Right atrium auricular region (tissue), 2 donors: ENCODE measurements at regions not wholly inside any gene's neighbourhood (a gene's known extent, or its start where the extent isn't known, plus 50 kb on each side); places are given as distances from the start of the nearest gene placed in this dataset.

Experiments
- DNase-seq: peaks from one replicate; pipeline ENCODE4 v3.0.0-alpha.2; 2019; ENCODE audit warnings: low spot score
- H3K27ac ChIP-seq, 2 donors: fragments of 200-600 bp; sonication (generic); 1 replicate in 1 of 2; 2 replicates in 1 of 2; pipeline ENCODE4 v1.5.1; 2016 to 2019
- H3K27me3 ChIP-seq, 2 donors: fragments of 200-600 bp; sonication (generic); one replicate each; pipeline versions ENCODE4 v1.5.1 to v1.6.0; 2017 to 2019
- H3K36me3 ChIP-seq: fragments of 200-600 bp; sonication (generic); one replicate; pipeline ENCODE4 v1.5.1; 2016
- H3K4me1 ChIP-seq, 2 donors: fragments of 200-600 bp; sonication (generic); one replicate each; pipeline versions ENCODE4 v1.5.1 to v1.6.0; 2017 to 2019
- H3K4me3 ChIP-seq, 2 donors: fragments of 200-600 bp; sonication (generic); 1 replicate in 1 of 2; 2 replicates in 1 of 2; pipeline ENCODE4 v1.5.1; 2017 to 2019; ENCODE audit warnings: mild to moderate bottlenecking in 1 of 2, moderate library complexity in 1 of 2
- H3K9me3 ChIP-seq, 2 donors: fragments of 200-600 bp; sonication (generic); one replicate each; pipeline ENCODE4 v1.5.1; 2019
- TF ChIP-seq, protein P1 (sequence below), 2 donors: fragments of 200-600 bp; sonication (generic); IDR thresholded peaks; one replicate each; pipeline ENCODE4 v1.5.1; 2019; ENCODE audit warnings: antibody characterized with exemption in 2 of 2

GRCh38 chr2:56118474-56118873 is 65.3 kb upstream of the CCDC85A start:
- no peaks in the 10 kb centered on the region for H3K27me3 ChIP-seq
- no peak overlapping the region for H3K27ac ChIP-seq
- TF ChIP-seq, protein P1, sequence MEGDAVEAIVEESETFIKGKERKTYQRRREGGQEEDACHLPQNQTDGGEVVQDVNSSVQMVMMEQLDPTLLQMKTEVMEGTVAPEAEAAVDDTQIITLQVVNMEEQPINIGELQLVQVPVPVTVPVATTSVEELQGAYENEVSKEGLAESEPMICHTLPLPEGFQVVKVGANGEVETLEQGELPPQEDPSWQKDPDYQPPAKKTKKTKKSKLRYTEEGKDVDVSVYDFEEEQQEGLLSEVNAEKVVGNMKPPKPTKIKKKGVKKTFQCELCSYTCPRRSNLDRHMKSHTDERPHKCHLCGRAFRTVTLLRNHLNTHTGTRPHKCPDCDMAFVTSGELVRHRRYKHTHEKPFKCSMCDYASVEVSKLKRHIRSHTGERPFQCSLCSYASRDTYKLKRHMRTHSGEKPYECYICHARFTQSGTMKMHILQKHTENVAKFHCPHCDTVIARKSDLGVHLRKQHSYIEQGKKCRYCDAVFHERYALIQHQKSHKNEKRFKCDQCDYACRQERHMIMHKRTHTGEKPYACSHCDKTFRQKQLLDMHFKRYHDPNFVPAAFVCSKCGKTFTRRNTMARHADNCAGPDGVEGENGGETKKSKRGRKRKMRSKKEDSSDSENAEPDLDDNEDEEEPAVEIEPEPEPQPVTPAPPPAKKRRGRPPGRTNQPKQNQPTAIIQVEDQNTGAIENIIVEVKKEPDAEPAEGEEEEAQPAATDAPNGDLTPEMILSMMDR (IDR thresholded peaks at IDR 0.05): no peak
- DNase-seq: no peak
- H3K4me3 ChIP-seq: no peak overlapping the region
- no peaks in the 10 kb centered on the region for H3K36me3 ChIP-seq
- no peaks in the 10 kb centered on the region for H3K9me3 ChIP-seq
- H3K4me1 ChIP-seq: no peaks in the 10 kb centered on the region

- Histone ChIP-seq H3K36me3 (no peaks in the 10 kb centered on the region), H3K4me3 (no peak overlapping the region), H3K9me3 (no peaks in the 10 kb centered on the region), H3K27me3 (no peaks in the 10 kb centered on the region), H3K4me1 (no peaks in the 10 kb centered on the region), H3K27ac (no peak overlapping the region)
- TF ChIP-seq, protein P1 (IDR thresholded peaks at IDR 0.05): no peak
- no peak for DNase-seq
Observed at GRCh38 chr2:56121995-56122394, 61.8 kb upstream of the CCDC85A start.

DNA sequence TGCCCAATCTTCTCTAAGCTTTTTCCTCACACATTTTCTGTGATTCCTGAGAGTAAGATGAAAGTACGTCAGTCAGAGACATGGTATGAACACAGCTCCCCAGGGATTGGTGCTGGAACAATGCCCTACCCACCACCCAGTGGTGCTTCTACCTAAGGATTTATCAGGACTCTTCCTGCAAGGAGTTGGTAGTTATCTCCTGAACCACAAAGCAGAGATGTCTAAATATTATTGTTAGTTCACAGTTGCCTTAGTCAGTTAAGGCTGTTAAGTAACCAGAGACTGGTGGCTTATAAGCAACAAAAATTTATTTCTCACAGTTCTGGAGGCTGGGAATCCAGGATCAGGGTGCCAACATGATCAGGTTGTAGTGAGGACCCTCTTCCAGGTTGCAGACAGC is 60.3 kb upstream of the CCDC85A start:
- DNase-seq: no peak
- Histone ChIP-seq H3K9me3 (no peaks in the 10 kb centered on the region), H3K27ac (no peak overlapping the region), H3K4me3 (no peak overlapping the region), H3K4me1 (no peaks in the 10 kb centered on the region), H3K36me3 (no peaks in the 10 kb centered on the region), H3K27me3 (no peaks in the 10 kb centered on the region)
- TF ChIP-seq, protein P1 (IDR thresholded peaks at IDR 0.05): no peak

- H3K27ac ChIP-seq: no peak overlapping the region
- H3K4me1 ChIP-seq: no peaks in the 10 kb centered on the region
- no peak for DNase-seq
- no peak overlapping the region for H3K4me3 ChIP-seq
- H3K27me3 ChIP-seq: no peaks in the 10 kb centered on the region
- TF ChIP-seq, protein P1 (IDR thresholded peaks at IDR 0.05): no peak
- H3K9me3 ChIP-seq: no peaks in the 10 kb centered on the region
- no peaks in the 10 kb centered on the region for H3K36me3 ChIP-seq
Observed at GRCh38 chr2:56127010-56127409, 56.8 kb upstream of the CCDC85A start.

DNA sequence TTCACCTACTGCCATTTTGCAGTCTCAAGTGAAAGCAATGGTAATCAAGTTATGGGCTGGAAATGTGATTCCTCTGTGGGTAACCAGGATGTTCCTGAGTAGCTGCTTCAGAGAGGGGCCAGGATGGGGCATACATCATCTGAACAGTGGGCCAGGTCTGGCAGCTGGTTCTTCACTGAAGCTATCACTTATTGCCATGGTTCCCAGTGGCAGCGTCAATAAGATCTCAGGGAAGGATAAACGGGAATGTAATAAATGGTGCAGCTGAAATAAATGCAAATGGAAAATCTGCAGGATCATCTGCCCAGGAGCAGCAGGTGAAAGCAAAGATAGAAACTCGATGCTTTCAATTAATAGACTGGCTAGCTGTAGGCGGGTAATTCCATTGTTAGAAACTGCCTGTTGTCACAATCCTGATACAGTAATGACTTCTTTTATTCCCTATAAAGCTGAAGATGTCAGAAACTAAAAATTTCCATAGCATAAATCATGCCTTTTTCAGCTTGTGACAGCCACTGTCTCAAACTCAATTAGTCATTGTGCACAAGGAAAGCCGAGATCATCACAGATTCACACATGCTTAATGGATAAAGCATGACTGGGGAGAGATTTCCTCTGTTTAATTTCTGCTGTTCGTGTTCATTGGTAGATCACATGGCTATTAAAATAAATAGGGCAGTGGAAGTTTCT is 56.2 kb upstream of the CCDC85A start:
- Histone ChIP-seq H3K27me3 (no peaks in the 10 kb centered on the region), H3K36me3 (no peaks in the 10 kb centered on the region), H3K27ac (no peak overlapping the region), H3K4me1 (no peaks in the 10 kb centered on the region), H3K9me3 (no peaks in the 10 kb centered on the region), H3K4me3 (no peak overlapping the region)
- TF ChIP-seq, protein P1 (IDR thresholded peaks at IDR 0.05): no peak
- no peak for DNase-seq

DNA sequence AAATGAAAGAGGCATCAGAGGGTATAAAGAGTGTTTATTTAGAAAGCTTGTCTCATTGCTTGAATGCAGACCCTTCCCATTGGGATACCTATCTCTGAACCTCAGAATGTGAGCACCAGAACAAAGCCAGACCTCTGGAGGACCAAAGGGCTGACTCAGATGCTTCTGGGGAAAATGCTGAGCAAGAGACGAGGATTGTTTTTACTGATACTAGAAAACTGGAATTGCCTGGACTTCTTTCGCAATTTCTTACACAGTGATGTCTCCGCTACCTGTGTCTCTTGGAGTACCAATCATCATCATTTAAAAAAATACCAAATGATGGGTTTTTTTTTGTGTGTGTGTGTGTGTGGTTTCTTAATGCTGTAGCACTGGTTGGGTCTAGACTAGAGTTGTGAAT is 55.6 kb upstream of the CCDC85A start:
- no peaks in the 10 kb centered on the region for H3K36me3 ChIP-seq
- TF ChIP-seq, protein P1 (IDR thresholded peaks at IDR 0.05): no peak
- no peaks in the 10 kb centered on the region for H3K4me1 ChIP-seq
- no peaks in the 10 kb centered on the region for H3K9me3 ChIP-seq
- no peak for DNase-seq
- H3K27me3 ChIP-seq: no peaks in the 10 kb centered on the region
- no peak overlapping the region for H3K4me3 ChIP-seq
- H3K27ac ChIP-seq: no peak overlapping the region
